Iris pigment epithelial cell (primary cell): ENCODE measurements at regions not wholly inside any gene's neighbourhood (a gene's known extent, or its start where the extent isn't known, plus 50 kb on each side); places are given as distances from the start of the nearest gene placed in this dataset.
"Not testable (repeated sequence)": the region's sequence is repeated elsewhere in the genome, so short reads cannot be mapped to it uniquely, and the experiment has no call there.

Experiments
- DNase-seq: peaks from one replicate; pipeline ENCODE4 v3.0.0-alpha.2; 2011; ENCODE audit warnings: low read depth

- DNase-seq: no peak
Observed at GRCh38 chr11:90764691-90765090, 541.8 kb upstream of the CHORDC1 start.

DNA sequence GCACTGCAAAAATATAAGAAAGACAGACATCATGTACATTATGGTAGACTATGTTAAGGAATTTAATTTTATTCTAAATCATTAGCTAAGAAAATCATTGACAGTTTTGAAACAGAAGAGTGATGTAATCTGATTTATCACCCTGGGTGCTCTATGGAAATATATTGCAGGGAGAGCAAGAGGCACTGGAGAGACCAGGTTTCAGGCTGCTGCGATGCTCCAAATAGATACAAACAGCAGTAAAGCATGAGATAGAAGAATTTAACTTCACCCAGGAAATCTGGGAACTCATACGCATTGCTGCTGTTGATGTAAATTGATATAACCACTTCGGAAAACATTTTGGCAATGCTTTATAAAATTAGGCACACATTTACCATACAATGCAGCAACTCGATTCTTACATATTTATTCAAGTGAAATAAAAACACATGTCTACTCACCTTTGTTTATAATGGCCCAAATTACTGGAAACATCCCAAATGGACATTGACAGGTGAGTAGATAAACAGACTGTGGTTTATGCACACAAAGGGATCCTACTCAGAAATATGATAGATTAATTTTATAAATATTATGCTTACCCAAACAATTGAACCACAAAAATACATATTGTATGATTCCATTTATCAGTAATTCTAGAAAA is 535.1 kb upstream of the CHORDC1 start:
- no peak for DNase-seq

DNA sequence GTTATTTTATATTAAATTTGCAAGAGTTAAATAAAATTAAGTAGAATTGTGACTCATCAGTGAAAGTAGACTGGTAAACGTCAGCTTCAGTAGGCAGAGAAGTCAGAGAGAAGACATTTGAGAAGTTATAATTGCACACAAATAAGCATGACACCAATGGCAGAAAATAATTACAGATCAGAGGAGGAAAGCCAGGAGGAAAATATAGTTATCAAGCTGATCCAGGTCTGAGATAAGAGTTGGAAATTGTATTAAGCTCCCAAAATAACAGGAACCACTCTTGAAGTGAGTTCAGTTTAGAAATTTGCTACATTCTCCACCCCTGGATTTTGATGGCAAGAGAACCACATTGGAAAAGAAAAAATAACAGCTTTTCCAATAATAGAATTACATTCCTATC is 533.8 kb upstream of the CHORDC1 start:
- DNase-seq: no peak

DNA sequence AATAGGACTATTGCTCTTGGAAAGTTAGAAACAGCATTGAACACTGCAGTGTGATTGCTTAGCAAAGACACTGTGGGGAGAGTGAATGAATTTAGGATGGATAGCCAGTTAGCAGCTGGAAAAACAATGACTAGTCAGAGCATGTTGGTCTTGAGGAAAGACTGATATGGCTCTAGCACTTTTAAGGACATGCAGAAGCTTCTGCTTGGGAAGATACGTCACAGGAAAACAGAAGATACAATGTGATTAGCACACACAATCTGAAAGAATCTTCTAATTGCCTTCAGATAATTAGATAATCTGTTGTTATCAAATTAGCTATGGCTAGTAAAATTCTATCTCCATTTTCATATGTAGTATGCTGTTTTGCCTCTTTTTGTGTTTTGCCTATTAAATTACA is 530.7 kb upstream of the CHORDC1 start:
- no peak for DNase-seq

GRCh38 chr11:90747057-90747456 is 524.2 kb upstream of the CHORDC1 start:
- peak; percentile 70 for DNase-seq

- DNase-seq: no peak
Observed at GRCh38 chr11:90744169-90744568, 521.3 kb upstream of the CHORDC1 start.

DNA sequence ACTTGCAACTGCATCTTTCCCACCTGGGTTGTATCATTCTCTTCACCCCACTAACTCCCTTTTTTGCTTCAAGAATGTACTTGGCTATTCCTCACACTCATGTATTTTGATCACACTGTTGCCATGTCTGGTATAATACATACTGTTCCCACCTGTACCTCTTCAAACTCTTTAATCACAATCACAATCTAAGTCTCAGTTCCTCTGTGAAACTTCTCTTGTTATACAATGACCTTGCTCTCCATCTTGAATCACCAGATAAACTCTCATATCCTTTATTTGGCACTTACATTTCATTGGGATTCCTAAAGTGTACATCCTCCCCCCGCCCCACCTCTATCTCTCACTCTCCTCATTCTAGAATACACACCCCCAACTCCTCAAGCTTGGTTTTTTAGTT is 516.0 kb upstream of the CHORDC1 start:
- DNase-seq: no peak

- DNase-seq: peak; percentile 10
Observed at GRCh38 chr11:90737444-90738050, 514.7 kb upstream of the CHORDC1 start.

DNA sequence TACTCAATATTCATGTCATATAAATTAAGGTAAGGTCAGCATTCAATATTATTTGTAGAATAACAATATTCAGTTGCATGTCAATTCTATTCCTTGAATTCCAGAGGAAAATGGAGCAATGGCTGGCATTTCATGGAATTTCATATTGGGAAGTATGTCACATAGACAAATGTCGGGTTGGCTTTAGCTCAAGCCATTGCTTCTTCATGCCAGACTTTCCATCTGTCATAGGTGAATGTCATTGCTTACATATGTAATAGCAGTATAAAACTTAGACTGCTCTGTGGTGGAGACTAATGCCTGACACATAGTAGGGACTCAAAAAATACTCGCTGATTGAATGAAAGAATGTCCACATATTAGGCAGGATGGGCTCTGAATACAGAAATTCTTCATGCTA is 509.6 kb upstream of the CHORDC1 start:
- DNase-seq: no peak

DNA sequence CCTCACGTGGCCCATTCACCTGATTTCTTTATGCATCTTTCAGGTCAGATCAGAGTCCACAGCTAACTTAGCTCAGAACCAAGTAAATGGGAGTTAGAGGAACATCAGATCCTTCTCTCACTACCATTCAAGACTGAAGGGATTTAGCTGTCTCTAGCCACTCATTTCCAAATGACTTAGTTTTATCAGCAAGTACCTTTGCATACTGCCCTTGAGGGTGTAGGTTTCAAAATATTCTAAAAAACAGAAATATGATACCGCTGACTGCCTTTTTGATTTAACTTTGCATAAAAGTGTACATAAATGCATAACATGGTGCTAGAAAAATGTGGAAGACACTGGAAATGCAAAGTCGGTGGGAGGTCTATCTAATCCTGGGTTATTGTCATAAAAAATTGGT is 500.6 kb upstream of the CHORDC1 start:
- DNase-seq: no peak

GRCh38 chr11:90722552-90723190 is 499.8 kb upstream of the CHORDC1 start:
- no peak for DNase-seq

- DNase-seq: no peak
Observed at GRCh38 chr11:90717522-90717921, 494.7 kb upstream of the CHORDC1 start.

DNA sequence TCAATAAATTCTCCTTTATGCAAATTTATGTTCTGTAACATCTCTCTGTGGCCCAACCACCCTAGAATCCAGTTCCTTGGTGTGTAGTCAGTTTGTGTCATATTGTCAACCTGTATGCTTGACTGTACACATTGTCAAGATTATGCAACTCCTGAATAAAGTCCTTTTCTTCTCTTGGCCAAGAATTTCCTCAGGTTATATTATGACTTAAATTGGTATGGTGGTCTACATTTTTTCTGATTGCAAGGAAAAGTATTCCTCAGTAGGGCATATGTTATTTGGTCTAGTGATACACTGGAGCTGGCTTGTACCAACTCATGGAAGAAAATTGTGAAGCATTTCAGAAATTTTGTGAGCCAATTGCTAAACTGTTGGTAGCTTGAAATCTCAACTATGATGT is 482.8 kb upstream of the CHORDC1 start:
- no peak for DNase-seq

DNA sequence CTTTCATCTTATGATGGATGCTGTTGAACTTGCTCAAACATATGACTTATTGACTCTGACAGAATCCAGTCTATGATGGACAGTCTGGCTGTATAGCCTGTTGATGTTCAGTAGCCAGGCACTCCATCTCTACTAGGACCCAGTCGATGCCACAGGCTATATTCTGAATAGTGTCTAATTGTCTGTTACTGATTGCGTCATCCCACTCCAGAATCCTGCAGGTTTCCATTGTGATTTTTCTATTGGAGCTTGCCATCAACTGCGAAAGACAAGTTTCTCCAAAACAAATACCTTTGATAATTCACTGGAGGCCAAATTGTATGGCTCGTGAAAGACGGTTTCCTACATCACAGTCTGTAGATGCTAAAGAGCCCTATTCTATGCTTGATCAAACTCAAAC is 481.7 kb upstream of the CHORDC1 start:
- DNase-seq: no peak

- DNase-seq: no peak
Observed at GRCh38 chr11:90701716-90702115, 478.9 kb upstream of the CHORDC1 start.

- DNase-seq: no peak
Observed at GRCh38 chr11:90700789-90701439, 478.1 kb upstream of the CHORDC1 start.

GRCh38 chr11:90699791-90700400 is 477.0 kb upstream of the CHORDC1 start:
- DNase-seq: no peak

- no peak for DNase-seq
Observed at GRCh38 chr11:90698238-90698637, 475.4 kb upstream of the CHORDC1 start.

GRCh38 chr11:90675496-90675895 is 452.6 kb upstream of the CHORDC1 start:
- DNase-seq: not testable (repeated sequence)

DNA sequence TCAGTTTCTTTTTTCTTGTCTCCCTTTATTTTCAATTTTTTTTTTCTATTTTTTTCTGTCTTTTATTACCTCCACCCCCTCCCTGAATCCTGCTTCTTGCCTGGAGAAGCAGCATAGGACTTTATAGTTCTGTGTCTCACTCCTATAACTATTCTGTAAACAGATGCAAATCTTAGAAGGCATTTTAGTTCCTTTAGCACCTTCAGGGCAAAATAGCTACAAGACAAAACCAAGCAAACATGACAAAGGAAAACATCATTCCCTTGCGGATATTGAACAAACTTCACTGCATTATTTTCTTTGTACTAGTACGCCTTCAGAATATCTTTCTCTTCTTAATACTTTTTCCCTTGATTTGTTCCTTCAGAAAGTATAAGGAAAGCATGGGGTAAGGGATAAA is 446.2 kb upstream of the CHORDC1 start:
- no peak for DNase-seq

DNA sequence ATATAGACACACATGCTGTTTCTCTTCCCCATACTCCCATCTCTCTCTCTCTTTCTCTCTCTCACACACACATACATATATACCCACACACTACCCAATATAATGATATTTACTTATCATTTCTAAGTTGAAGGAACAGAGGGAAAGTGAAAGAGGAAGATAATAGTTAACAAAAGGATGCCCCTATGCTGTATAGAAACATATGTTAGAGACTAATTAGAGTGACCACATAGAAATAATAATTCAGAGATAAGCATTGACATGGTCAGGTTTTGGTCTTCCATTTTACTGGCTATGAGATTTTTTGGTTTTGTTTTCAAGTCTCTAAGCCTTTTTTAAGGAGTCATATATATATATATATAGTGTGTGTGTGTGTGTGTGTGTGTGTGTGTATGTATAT is 445.7 kb upstream of the CHORDC1 start:
- no peak for DNase-seq

- DNase-seq: no peak
Observed at GRCh38 chr11:90661233-90661632, 438.4 kb upstream of the CHORDC1 start.

DNA sequence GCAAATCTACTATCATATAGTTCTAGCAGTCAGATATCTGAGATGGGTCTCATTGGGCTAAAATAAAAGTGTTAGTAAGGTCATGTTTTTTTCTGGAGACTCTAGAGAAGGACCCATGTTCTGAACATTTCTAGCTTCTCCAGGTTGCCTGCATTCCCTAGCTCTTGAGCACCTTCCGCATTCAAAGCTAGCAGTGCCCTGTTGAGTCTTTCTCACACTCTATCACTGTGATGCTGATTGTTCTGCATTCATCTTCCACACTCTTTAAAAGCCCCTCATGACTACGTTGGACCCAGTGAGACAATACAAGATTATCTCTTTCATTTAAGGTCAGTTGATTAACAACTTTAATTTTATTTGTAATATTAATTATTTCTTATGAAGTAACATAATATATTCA is 433.3 kb upstream of the CHORDC1 start:
- no peak for DNase-seq
